Muscle layer of colon (tissue), 2 donors: ENCODE measurements at regions not wholly inside any gene's neighbourhood (a gene's known extent, or its start where the extent isn't known, plus 50 kb on each side); places are given as distances from the start of the nearest gene placed in this dataset.

Experiments
- H3K27ac ChIP-seq: one replicate; pipeline ENCODE4 v1.7.0; 2013; ENCODE audit warnings: low read depth, mild to moderate bottlenecking, low read length, moderate library complexity
- H3K27me3 ChIP-seq, 2 donors: one replicate each; pipeline ENCODE4 v1.7.0; 2013; ENCODE audit warnings: low read length in 2 of 2, mild to moderate bottlenecking in 2 of 2; ENCODE audit not compliant: insufficient read depth in 2 of 2, control insufficient read depth in 1 of 2
- H3K36me3 ChIP-seq: one replicate; pipeline ENCODE4 v1.7.0; 2013; ENCODE audit warnings: mild to moderate bottlenecking, low read length; ENCODE audit not compliant: insufficient read depth
- H3K4me1 ChIP-seq: one replicate; pipeline ENCODE4 v1.7.0; 2013; ENCODE audit warnings: mild to moderate bottlenecking, low read length; ENCODE audit not compliant: insufficient read depth
- H3K4me3 ChIP-seq, 2 donors: one replicate each; pipeline ENCODE4 v1.7.0; 2013; ENCODE audit warnings: low read length in 2 of 2, low read depth in 1 of 2, mild to moderate bottlenecking in 1 of 2, moderate library complexity in 1 of 2
- H3K9ac ChIP-seq: one replicate; pipeline ENCODE4 v1.7.0; 2013; ENCODE audit warnings: low read length
- H3K9me3 ChIP-seq: one replicate; pipeline ENCODE4 v1.7.0; 2013; ENCODE audit warnings: mild to moderate bottlenecking, low read length
- donor health status: abdominal sarcoma.
- donor health status: Adenocarcinoma of cecum.

DNA sequence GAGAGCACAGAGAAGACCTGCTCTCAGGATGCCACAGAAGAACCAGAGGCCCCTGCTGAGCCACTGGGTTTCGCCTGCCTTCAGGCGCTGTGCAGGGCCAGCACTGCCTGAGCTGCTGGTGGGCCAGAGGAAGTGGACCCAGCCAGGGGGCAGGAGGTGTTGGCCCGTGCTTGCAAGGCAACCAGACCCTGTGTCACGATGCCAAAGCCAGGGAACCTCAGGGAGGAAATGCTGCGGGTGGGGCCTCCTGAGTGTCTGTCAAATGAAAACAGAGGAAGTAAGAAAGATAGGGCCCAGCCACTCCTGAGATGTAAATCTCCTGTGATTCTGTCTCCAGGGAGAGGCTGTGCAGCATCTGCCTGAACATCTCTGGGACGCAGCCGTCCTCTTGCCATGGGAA lies 58.1 kb upstream of the ADORA2B start:
- no peak overlapping the region for H3K9ac ChIP-seq
- H3K4me3 ChIP-seq, result no peak overlapping the region
- no peaks in the 10 kb centered on the region for H3K36me3 ChIP-seq
- no peaks in the 10 kb centered on the region for H3K4me1 ChIP-seq
- H3K27me3 ChIP-seq, result no peaks in the 10 kb centered on the region
- no peaks in the 10 kb centered on the region for H3K9me3 ChIP-seq
- no peak overlapping the region for H3K27ac ChIP-seq

DNA sequence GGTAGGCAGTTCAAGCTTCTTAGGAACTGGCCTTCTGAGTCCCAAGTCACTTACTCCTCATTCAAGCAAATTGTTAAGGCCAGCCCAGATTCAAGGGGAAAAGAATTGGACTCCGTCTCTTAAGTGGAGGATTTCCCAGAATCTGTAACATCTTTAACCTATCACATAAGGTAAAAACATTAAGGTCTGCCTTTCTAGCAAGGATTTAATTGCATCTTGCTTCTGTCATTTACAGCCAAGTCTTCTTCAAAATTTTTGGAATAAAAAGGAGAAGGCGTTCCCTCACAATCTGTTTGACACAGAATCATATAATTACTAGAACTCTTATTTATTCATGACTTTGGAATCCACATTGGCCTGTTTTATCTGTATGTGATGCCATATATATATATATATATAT lies 56.5 kb upstream of the ADORA2B start:
- Histone ChIP-seq H3K4me3 (no peak overlapping the region), H3K27me3 (no peaks in the 10 kb centered on the region), H3K9ac (no peak overlapping the region), H3K9me3 (no peaks in the 10 kb centered on the region), H3K36me3 (no peaks in the 10 kb centered on the region), H3K4me1 (peaks cover under 1% of the 10 kb centered on the region), H3K27ac (no peak overlapping the region)

DNA sequence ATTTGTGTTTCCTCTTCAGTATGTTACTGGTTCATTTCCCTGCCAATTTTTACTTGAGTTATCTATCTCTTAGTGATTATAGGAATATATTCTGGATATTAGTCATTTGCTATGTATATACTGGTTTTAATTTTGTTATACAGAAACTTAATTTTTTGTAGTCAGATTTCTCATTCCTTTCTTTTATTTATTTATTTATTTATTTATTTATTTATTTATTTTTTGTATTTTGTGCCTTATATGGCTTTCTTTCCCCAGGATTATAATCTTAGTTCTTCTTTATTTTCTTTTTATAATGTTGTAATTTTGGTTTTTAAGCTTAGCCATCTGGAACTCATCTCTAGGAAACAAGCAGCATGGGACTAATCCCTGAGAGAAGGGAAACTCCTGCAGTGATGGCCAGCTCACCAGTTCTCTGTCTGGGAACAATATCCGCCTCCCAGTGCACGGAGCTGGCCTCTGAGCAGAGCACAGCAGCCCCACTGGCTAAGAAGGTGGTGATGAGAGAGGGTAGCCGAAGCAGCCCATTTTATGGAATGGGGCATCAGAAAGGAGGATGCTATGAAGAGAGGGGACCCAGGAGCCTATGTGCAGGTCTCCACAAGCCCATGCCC lies 54.5 kb upstream of the ADORA2B start:
- Histone ChIP-seq H3K4me3 (no peak overlapping the region), H3K27me3 (no peaks in the 10 kb centered on the region), H3K36me3 (no peaks in the 10 kb centered on the region), H3K9ac (no peak overlapping the region), H3K4me1 (peaks cover 5% of the 10 kb centered on the region), H3K27ac (no peak overlapping the region), H3K9me3 (no peaks in the 10 kb centered on the region)

DNA sequence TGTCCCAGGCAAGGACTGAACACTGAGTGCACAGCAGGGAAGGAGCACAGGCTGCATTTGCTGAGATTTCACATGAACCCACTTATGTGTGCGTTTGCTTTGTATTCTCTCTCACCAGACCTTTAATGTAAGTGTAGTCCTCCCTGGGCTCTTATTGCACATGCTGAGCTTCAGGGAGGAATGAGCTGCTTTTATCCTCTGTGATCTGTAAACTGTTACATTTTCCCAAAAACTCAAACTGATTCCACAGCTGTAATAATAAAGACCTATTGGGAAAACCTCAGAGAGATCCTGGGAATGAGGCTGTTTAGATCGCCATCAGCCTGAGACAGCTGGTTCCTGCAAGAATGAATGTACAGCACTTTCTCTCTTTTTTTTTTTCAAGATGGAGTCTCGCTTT lies 53.6 kb upstream of the ADORA2B start:
- Histone ChIP-seq H3K27me3 (no peaks in the 10 kb centered on the region), H3K36me3 (no peaks in the 10 kb centered on the region), H3K9ac (no peak overlapping the region), H3K4me1 (peaks cover 5% of the 10 kb centered on the region), H3K27ac (no peak overlapping the region), H3K4me3 (no peak overlapping the region), H3K9me3 (no peaks in the 10 kb centered on the region)

DNA sequence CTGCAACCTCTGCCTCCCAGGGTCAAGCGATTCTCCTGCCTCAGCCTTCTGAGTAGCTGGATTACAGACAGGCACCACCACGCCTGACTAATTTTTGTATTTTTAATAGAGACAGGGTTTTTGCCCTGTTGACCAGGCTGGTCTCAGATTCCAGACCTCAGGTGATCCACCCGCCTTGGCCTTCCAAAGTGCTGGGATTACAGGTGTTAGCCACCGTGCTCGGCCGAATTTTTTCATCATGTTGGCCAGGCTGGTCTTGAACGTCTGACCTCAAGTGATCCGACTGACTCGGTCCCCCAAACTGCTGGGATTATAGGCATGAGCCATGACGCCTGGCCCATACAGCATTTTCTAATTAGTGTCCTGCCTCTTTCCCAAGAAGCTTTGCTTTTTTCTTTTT lies 52.7 kb upstream of the ADORA2B start:
- H3K4me1 ChIP-seq, result peaks cover 5% of the 10 kb centered on the region
- no peak overlapping the region for H3K27ac ChIP-seq
- H3K9me3 ChIP-seq, result no peaks in the 10 kb centered on the region
- no peak overlapping the region for H3K4me3 ChIP-seq
- no peak overlapping the region for H3K9ac ChIP-seq
- H3K36me3 ChIP-seq, result no peaks in the 10 kb centered on the region
- H3K27me3 ChIP-seq, result no peaks in the 10 kb centered on the region

DNA sequence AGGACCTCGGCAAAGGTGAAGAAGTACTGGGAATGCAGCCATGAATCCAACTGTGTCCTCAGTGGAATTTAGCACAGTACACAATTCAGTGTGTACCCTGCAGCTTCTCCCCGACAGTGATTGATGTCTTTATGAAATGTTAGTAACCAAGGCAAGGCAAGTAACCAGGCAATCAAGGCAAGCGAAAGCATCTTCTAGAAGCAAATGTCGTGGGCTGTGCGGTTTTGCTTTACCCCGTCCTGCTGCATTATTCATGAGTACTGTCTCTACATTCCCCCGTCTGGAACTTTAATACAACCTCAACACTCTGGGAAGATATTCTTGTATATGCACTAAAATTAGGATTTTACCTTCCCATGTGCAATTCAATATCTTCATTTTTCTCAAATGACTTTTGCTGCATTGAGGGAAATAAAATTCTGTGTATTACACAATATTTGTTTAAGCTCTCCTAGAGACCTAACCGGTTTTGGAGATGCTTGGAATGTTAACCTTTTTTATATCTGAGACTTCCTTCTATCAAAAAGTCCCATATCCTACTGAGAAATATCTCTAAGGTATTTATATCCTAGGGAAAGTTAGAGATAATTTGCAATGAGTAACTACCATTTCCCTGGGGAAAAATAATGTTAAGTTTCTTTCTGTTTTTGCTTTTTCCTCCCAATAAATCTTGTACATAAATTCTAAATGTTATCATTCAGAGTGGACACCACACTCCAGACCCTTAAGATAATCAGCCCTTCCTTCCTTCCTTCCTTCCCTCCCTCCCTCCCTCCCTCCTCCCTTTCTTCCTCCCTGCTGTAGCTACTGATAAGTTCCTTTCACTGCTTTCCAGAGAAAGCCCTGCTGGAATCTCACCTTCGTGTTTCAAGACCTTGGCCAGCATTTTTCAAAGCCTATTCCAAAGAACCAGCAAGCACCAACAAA lies 51.9 kb upstream of the ADORA2B start:
- Histone ChIP-seq H3K9ac (no peak overlapping the region), H3K4me1 (peaks cover 5% of the 10 kb centered on the region), H3K4me3 (no peak overlapping the region), H3K27ac (no peak overlapping the region), H3K9me3 (no peaks in the 10 kb centered on the region), H3K36me3 (no peaks in the 10 kb centered on the region), H3K27me3 (no peaks in the 10 kb centered on the region)

DNA sequence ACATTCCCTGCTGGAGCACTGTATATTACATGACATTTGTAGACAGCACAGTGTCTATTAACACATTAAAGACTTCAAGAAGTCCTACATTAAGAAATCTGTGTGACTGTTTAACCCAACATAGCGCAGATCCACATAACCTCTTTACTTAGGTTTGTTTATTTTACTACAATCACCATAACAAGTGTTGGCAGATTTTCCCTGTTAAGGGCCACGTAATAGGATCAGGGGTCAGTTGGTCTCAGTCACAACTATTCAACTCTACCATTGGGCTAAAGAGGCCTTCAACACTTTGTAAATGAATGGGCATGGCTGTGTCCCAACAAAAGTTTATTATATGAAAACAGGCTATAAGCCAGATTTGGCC lies 51.3 kb upstream of the ADORA2B start:
- Histone ChIP-seq H3K9me3 (no peaks in the 10 kb centered on the region), H3K36me3 (no peaks in the 10 kb centered on the region), H3K27me3 (no peaks in the 10 kb centered on the region), H3K27ac (no peak overlapping the region), H3K9ac (no peak overlapping the region), H3K4me1 (peaks cover 5% of the 10 kb centered on the region), H3K4me3 (no peak overlapping the region)

DNA sequence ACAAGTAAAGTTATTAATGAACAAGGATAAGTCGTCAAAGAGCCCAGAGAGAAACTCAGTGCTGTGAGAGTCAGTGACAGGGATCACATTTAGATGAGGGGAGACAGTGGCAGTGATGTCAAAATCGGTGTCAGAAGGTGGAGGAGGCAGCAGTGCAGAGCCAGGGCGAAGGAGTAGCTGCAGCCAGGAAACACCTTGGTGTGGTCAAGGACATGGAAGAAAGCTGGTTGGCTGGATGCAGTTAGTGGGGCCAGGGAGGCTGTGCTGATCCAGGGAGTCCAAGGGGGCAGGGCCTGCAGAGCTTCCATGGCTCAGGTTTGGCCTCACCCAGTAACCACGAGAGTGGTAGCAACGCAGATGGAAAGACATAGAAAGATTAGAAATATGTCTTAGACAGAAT lies 50.7 kb upstream of the ADORA2B start:
- Histone ChIP-seq H3K4me3 (no peak overlapping the region), H3K4me1 (peaks cover 5% of the 10 kb centered on the region), H3K9me3 (no peaks in the 10 kb centered on the region), H3K27me3 (no peaks in the 10 kb centered on the region), H3K36me3 (no peaks in the 10 kb centered on the region), H3K9ac (no peak overlapping the region), H3K27ac (no peak overlapping the region)

DNA sequence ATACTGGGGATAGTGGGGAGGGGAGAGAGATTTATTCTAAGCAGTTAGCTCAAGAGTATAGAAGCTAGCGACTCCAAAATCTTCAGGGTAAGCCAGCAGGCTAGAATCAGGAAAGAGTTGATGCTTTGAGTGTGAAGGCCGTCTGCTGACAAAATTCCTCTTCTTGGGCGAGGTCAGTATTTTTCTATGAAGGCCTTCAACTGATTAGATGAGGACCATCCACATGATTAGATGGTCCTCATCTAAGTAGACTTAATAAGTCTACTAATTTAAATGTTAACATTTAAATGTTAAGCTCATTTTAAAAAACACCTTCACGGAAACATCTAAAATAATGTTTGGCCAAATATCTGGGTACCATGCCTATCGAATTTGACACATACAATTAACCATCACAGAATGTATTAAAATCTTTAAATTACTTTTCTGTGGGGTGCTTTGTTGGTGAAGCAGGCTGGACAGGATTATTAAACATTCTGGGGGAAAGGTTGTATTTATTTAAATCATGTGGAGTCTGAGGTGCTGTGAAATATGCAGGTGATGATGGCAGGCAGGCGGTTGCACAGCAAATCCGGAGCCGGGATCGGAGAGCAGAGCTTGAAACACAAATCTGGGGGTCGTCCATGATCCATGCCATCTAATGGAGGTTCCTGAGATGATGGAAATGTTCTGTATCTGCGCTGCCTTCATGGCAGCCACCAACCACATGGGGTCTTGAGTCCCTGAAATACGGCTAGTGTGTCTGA lies 49.8 kb upstream of the ADORA2B start:
- H3K4me3 ChIP-seq, result no peak overlapping the region
- H3K27me3 ChIP-seq, result no peaks in the 10 kb centered on the region
- H3K27ac ChIP-seq, result no peak overlapping the region
- no peaks in the 10 kb centered on the region for H3K36me3 ChIP-seq
- H3K9me3 ChIP-seq, result no peaks in the 10 kb centered on the region
- no peak overlapping the region for H3K9ac ChIP-seq
- peaks cover 5% of the 10 kb centered on the region for H3K4me1 ChIP-seq
